MM.1S (cell line): ENCODE measurements at regions not wholly inside any gene's neighbourhood (a gene's known extent, or its start where the extent isn't known, plus 50 kb on each side); places are given as distances from the start of the nearest gene placed in this dataset.

Source experiments
- DNase-seq: peaks from one replicate; pipeline ENCODE4 v3.0.0-alpha.2; 2015
- H2AFZ ChIP-seq: fragments of 300-600 bp; sonication (generic); 2 replicates; pipeline ENCODE4 v1.6.0; 2016; ENCODE audit warnings: antibody characterized with exemption, low read length
- H3F3A ChIP-seq: fragments of 300-600 bp; sonication (generic); 2 replicates; pipeline ENCODE4 v1.6.1; 2016; ENCODE audit warnings: mild to moderate bottlenecking, antibody characterized with exemption, low read length, moderate library complexity, mixed read lengths; ENCODE audit not compliant: insufficient read depth
- H3K27ac ChIP-seq: fragments of 300-600 bp; sonication (generic); 2 replicates; pipeline ENCODE4 v1.5.1; 2016; ENCODE audit warnings: mild to moderate bottlenecking, low read length
- H3K27me3 ChIP-seq: fragments of 300-600 bp; sonication (generic); replicated peaks from 2 replicates; pipeline ENCODE4 v1.6.0; 2016; ENCODE audit warnings: low read length; ENCODE audit not compliant: insufficient read depth
- H3K36me3 ChIP-seq: fragments of 300-600 bp; sonication (generic); replicated peaks from 2 replicates; pipeline ENCODE4 v1.6.1; 2016; ENCODE audit warnings: mild to moderate bottlenecking, low read length, mixed read lengths; ENCODE audit not compliant: insufficient read depth
- H3K4me1 ChIP-seq: fragments of 300-600 bp; sonication (generic); 2 replicates; pipeline ENCODE4 v1.6.1; 2016; ENCODE audit warnings: low read length, mixed read lengths
- H3K4me2 ChIP-seq: fragments of 300-600 bp; sonication (generic); 2 replicates; pipeline ENCODE4 v1.6.0; 2016; ENCODE audit warnings: low read depth, low read length
- H3K4me3 ChIP-seq: fragments of 300-600 bp; sonication (generic); 2 replicates; pipeline ENCODE4 v1.5.1; 2016; ENCODE audit warnings: low read length, mixed read lengths
- H3K79me2 ChIP-seq: fragments of 300-600 bp; sonication (generic); 2 replicates; pipeline ENCODE4 v1.6.1; 2016; ENCODE audit warnings: mixed run types, low read length, mixed read lengths
- H3K9ac ChIP-seq: fragments of 300-600 bp; sonication (generic); 2 replicates; pipeline ENCODE4 v1.6.1; 2016; ENCODE audit warnings: low read length, mixed read lengths
- H3K9me2 ChIP-seq: fragments of 300-600 bp; sonication (generic); replicated peaks from 2 replicates; pipeline ENCODE4 v1.6.1; 2016; ENCODE audit warnings: mild to moderate bottlenecking, low read length, mixed read lengths; ENCODE audit not compliant: insufficient read depth
- H3K9me3 ChIP-seq: fragments of 300-600 bp; sonication (generic); replicated peaks from 2 replicates; pipeline ENCODE4 v1.6.1; 2016; ENCODE audit warnings: mild to moderate bottlenecking, low read length, mixed read lengths; ENCODE audit not compliant: insufficient read depth
- H4K20me1 ChIP-seq: fragments of 300-600 bp; sonication (generic); 2 replicates; pipeline ENCODE4 v1.6.1; 2016; ENCODE audit warnings: mild to moderate bottlenecking, low read length, moderate library complexity, mixed read lengths; ENCODE audit not compliant: insufficient read depth
- EZH2 ChIP-seq: fragments of 300-600 bp; sonication (generic); optimal IDR thresholded peaks from 2 replicates; pipeline ENCODE3; 2017; ENCODE audit warnings: low read depth, mild to moderate bottlenecking, antibody characterized with exemption, low read length, mixed read lengths
- EZH2phosphoT487 ChIP-seq: fragments of 300-600 bp; sonication (generic); IDR thresholded peaks from 2 replicates; pipeline ENCODE4 v1.6.1; 2018; ENCODE audit warnings: antibody characterized with exemption, low read length
- TF ChIP-seq, protein P1 (sequence below): fragments of 300-600 bp; sonication (generic); IDR thresholded peaks from 2 replicates; pipeline ENCODE4 v1.5.1; 2016; ENCODE audit warnings: antibody characterized with exemption, low read length, mixed read lengths

DNA sequence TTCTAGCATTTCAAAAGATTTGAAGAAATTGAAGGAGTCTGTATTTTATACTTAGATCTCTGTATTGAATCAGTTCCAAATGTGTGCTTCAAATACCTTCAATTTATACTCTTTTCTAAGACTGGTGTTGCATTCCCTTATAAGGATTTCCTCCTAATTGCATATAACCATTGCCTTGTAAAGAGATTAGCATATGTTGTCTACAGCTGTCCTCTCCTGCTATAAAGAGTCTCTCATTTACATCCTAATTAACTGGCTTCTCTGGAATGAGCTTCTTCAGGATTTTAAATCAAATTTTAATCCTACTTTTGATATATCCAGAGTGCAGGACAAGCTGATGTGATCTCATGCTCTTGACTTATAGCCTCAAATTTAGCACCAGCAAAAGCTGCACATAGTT is 957.3 kb downstream of the XPNPEP1 start:
- TF ChIP-seq EZH2phosphoT487 (no peak), EZH2 (no peak)
- TF ChIP-seq, protein P1, sequence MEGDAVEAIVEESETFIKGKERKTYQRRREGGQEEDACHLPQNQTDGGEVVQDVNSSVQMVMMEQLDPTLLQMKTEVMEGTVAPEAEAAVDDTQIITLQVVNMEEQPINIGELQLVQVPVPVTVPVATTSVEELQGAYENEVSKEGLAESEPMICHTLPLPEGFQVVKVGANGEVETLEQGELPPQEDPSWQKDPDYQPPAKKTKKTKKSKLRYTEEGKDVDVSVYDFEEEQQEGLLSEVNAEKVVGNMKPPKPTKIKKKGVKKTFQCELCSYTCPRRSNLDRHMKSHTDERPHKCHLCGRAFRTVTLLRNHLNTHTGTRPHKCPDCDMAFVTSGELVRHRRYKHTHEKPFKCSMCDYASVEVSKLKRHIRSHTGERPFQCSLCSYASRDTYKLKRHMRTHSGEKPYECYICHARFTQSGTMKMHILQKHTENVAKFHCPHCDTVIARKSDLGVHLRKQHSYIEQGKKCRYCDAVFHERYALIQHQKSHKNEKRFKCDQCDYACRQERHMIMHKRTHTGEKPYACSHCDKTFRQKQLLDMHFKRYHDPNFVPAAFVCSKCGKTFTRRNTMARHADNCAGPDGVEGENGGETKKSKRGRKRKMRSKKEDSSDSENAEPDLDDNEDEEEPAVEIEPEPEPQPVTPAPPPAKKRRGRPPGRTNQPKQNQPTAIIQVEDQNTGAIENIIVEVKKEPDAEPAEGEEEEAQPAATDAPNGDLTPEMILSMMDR: no peak
- Histone ChIP-seq H3K27me3 (no peaks in the 10 kb centered on the region), H3K9me2 (no peaks in the 10 kb centered on the region), H3F3A (no peaks in the 10 kb centered on the region), H4K20me1 (no peaks in the 10 kb centered on the region), H3K4me2 (no peak overlapping the region), H2AFZ (no peak overlapping the region), H3K9me3 (no peaks in the 10 kb centered on the region), H3K27ac (no peak overlapping the region), H3K36me3 (no peaks in the 10 kb centered on the region), H3K79me2 (no peaks in the 10 kb centered on the region), H3K9ac (no peak overlapping the region), H3K4me1 (no peaks in the 10 kb centered on the region), H3K4me3 (no peak overlapping the region)
- DNase-seq: no peak

DNA sequence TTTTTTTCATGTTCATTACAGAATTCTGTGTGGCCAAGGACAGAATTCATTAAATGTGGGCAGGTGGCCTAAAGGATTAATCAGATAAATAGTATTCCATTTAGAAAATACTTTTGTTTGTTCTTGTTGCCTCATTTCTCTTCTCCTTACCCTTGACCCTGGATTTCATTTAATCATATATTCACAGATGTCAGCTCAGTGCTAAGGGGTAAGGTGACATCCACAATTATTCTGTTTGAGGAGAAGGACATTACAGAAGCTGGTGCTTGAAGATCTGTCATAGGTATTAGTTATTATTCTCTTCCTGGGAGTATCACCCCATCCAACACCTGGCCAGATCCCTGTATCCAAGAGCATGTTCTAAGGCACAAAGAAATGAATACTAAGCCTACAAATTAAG is 961.1 kb downstream of the XPNPEP1 start:
- no peaks in the 10 kb centered on the region for H4K20me1 ChIP-seq
- no peaks in the 10 kb centered on the region for H3K4me1 ChIP-seq
- no peaks in the 10 kb centered on the region for H3K9me3 ChIP-seq
- no peak overlapping the region for H3K9ac ChIP-seq
- no peak overlapping the region for H3K27ac ChIP-seq
- no peaks in the 10 kb centered on the region for H3K79me2 ChIP-seq
- H3K9me2 ChIP-seq: no peaks in the 10 kb centered on the region
- no peak overlapping the region for H2AFZ ChIP-seq
- no peak overlapping the region for H3K4me2 ChIP-seq
- no peak overlapping the region for H3K4me3 ChIP-seq
- no peaks in the 10 kb centered on the region for H3K27me3 ChIP-seq
- TF ChIP-seq EZH2 (no peak), EZH2phosphoT487 (no peak)
- TF ChIP-seq, protein P1: no peak
- no peak for DNase-seq
- H3F3A ChIP-seq: no peaks in the 10 kb centered on the region
- no peaks in the 10 kb centered on the region for H3K36me3 ChIP-seq

- H3K4me3 ChIP-seq: no peak overlapping the region
- H3K27ac ChIP-seq: no peak overlapping the region
- no peaks in the 10 kb centered on the region for H3K79me2 ChIP-seq
- no peaks in the 10 kb centered on the region for H3K9me3 ChIP-seq
- no peak overlapping the region for H2AFZ ChIP-seq
- no peak overlapping the region for H3K9ac ChIP-seq
- DNase-seq: no peak
- TF ChIP-seq, protein P1: no peak
- TF ChIP-seq EZH2phosphoT487 (no peak), EZH2 (no peak)
- H3K36me3 ChIP-seq: no peaks in the 10 kb centered on the region
- H3K27me3 ChIP-seq: no peaks in the 10 kb centered on the region
- no peaks in the 10 kb centered on the region for H3K9me2 ChIP-seq
- no peaks in the 10 kb centered on the region for H3K4me1 ChIP-seq
- no peak overlapping the region for H3K4me2 ChIP-seq
- no peaks in the 10 kb centered on the region for H4K20me1 ChIP-seq
- H3F3A ChIP-seq: no peaks in the 10 kb centered on the region
Observed at GRCh38 chr10:108957681-108958080, 965.6 kb downstream of the XPNPEP1 start.
